HG03196 (cell line): ENCODE measurements at regions not wholly inside any gene's neighbourhood (a gene's known extent, or its start where the extent isn't known, plus 50 kb on each side); places are given as distances from the start of the nearest gene placed in this dataset.
"Not testable (repeated sequence)": the region's sequence is repeated elsewhere in the genome, so short reads cannot be mapped to it uniquely, and the experiment has no call there.

ENCODE experiments used
- ATAC-seq: cut with Tn5 transposase; IDR thresholded peaks from one replicate; pipeline ENCODE4 v1.9.1; 2021; ENCODE audit not compliant: unreplicated experiment

DNA sequence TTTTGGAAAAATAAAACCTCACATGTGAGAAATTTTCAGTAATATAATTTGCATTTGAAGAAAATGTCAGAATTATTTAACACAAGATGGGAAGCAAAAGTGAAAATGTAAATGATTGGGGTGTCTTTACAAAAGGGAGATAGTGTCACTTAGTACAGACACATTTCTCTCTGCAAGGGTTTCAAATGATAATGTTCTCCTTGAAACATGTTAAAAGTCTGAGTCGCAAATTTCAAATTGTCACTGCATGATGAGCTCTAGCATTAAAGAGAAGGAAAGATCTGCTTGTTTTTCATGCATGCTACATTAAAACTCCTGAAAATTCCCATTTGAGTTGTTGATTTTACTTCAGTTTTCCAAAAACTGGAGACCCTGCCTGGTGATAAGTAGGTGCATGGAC is 122.0 kb upstream of the LDB2 start:
- no peak for ATAC-seq

DNA sequence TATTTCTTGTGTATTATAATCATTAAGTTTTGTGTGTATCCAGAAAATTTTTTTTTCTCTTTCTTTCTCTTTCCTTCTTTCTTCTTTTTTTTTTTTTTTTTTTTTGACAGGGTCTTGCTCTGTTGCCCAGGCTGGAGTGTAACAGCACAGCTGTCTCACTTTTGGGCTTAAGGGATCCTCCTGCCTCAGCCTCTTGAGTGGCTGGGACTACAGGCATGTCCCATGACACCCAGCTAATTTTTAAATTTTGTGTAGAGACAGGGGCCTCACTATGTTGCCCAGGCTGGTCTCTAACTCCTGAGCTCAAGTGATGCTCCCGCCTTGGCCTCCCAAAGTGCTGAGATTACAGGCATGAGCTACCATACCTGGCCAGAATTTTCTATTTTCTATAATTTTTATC is 120.2 kb upstream of the LDB2 start:
- not testable (repeated sequence) for ATAC-seq

DNA sequence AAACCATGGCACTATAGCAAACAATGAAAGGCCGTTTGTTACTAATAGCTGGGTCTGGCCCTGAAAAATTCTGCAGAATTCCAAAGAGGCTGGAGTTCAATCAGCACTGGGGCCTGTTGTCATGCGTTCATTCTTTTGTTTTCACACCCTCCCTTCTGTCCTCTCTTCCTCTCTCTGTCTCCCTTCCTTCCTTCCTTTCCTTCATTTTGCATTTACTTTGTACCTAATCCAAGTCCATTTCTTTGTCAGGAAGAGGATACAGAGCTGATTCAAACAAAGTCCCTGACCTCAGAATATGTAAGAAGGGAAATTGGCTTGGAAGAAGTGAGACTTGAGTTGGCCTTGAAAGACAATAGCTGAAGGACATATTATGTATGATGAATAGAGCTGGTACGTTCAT is 119.6 kb upstream of the LDB2 start:
- ATAC-seq, result no peak

DNA sequence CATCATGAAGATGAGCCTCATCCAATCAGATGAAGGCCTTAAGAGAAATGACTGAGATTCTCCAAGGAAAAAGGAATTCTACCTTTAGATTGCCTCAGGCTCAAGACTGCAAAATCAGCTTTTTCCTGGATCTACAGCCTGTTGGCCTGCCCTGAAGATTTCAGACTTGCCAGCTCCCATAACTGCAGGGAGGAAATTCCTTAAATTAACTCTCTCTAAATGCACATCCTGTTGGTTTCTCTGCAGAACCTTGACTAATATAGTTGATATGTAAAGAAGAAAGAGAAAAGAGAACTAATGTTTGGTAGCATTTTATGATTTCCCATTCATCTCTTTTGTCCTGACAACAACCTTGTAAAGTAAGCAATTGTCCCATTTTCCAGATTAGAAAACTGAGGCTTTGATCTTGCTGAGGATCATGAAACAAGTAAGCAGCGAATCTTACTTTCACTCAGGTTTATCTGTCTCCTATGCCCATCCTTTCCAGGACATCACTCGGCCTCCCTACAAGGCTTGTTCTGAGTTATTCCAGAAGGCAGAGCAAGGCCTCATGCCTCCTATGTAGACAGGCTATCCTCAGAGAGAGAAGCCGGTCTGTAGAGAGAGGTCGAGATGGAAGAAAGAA is 115.0 kb upstream of the LDB2 start:
- ATAC-seq, result no peak

DNA sequence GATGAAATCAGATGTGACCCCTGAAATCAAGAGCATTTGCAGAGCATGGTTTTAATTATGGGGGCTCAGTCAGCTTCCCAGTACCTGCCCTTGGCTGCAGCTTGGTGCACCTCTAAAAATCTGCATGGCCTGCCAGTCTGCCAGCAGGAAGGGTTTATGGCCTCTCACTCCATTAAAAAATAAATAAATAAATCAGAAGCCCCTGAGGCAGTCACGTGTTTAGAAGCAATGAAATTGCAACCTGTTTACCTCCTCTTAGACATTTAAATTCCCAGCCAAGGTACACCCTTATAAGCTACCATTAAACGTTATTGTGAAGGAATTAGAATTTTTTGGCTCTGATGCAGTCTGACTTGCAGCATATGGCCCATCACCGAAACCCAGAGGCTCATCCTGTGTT is 114.0 kb upstream of the LDB2 start:
- no peak for ATAC-seq

DNA sequence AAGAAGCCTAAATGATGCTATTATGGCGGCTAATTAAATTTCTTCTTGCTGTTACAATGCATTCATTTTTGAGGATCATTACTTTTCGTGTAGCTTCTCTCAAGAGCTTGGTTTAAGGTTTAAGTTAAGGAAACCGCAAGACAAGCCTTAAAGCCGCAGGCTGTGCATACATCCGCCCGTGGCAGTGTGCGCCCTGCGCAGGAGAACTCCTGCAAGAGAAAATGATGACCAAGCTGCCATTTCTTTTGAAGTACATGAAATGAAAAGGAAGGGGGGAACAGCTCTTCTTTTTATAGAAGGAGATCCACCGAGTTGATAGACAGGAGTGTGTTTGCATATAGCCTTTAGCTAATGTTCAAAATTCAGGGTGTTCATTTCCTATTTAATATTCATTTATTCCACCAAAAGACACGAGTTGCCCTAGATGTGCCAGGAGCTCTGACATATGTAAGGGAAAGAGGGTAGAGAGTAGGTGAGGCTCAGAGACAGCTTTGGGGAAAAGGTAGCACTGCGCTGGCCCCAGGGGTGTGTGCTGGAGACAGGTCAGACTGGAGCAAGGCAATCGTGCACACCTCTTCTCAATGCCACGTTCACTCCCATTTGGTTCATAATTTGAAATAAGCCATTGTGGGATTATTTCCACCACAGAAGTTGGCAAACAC is 112.1 kb upstream of the LDB2 start:
- ATAC-seq, result no peak

DNA sequence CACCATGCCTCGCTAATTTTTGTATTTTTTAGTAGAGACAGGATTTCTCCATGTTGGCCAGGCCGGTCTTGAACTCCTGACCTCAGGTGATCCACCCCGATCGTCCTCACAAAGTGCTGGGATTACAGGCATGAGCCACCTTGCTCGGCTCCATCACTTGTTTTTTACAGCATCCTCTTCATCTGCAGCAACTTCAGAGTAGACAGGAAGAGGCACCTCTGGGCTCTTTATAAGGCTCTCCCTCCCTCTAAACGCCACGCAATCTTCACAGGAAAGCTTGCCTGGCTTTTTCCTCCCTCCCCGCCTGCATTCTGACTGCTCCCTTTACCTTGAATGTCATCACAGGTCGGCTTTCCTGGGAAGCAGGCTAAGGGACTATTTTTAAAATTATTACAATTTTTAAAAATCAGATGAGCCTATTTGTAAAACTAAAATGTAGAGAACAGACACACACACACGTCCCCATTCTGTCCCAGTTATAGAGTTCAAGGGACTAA is 111.5 kb upstream of the LDB2 start:
- no peak for ATAC-seq

DNA sequence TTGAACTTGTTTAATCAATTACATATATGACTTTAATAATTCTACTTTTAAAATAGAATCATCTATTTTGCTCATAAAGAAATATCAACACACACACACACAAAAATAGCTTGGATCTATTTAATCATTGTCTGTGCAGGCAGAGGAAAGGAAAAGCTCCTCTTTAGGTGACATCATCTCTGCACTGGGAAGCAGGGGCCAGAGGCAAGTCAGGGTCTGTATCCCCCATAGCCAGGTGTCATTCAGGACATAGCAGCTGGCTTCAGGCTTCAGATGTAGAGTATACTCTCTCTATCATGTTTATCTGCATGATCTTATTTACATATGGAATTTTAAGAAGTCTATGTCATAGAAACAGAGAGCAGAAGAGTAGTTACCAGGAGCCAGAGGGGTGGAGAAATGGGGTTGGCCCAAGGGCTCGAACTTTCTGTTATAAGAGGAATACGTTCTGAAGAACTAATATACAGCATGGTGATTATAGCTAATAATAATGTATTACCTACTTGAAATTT is 110.4 kb upstream of the LDB2 start:
- no peak for ATAC-seq

DNA sequence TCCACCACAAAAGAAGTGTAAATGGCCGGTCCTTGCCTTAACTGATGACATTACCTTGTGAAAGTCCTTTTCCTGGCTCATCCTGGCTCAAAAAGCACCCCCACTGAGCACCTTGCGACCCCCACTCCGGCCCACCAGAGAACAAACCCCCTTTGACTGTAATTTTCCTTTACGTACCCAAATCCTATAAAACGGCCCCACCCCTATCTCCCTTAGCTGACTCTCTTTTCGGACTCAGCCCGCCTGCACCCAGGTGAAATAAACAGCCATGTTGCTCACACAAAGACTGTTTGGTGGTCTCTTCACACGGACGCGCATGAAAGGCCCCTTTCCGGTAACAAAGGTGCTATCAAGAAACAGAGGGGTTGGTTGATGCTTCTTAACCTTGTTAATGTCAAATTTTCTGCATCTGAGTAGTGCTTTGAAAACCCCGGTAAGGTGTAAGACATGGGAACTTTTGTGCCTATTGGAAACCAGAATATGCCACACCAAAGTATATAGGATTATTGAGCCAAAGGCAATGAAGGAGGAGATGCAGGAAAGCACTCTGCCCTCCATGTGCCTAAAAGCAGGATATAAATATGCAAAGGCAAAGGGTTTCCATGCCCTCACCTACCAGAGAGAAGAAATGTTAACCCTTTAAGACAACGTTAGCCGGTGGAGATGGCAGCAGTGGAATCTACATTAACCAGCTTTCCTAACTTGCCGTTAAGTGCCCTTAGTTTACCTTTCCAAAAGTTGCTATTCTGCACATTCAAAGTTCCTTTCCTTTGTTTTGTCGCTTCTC is 105.4 kb upstream of the LDB2 start:
- not testable (repeated sequence) for ATAC-seq

DNA sequence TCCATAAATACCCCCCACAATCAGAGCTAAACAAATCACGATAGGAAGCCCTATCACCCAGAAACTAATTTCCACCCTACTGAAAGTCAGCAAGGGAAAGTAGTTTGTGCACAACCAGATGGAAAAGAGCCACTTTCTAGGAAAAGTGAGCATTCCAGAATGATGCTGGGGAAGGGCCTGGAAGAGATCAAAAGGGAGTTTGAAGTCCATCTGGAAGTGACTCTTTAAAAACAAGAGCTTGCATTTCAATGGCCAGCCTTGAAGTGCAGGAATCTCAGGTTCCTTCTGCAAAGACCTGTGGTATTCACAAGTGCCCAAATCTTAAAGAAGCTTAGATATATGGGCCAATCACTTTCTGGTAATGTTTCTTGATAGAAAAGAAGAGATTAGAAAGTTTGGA is 97.0 kb upstream of the LDB2 start:
- ATAC-seq, result no peak

DNA sequence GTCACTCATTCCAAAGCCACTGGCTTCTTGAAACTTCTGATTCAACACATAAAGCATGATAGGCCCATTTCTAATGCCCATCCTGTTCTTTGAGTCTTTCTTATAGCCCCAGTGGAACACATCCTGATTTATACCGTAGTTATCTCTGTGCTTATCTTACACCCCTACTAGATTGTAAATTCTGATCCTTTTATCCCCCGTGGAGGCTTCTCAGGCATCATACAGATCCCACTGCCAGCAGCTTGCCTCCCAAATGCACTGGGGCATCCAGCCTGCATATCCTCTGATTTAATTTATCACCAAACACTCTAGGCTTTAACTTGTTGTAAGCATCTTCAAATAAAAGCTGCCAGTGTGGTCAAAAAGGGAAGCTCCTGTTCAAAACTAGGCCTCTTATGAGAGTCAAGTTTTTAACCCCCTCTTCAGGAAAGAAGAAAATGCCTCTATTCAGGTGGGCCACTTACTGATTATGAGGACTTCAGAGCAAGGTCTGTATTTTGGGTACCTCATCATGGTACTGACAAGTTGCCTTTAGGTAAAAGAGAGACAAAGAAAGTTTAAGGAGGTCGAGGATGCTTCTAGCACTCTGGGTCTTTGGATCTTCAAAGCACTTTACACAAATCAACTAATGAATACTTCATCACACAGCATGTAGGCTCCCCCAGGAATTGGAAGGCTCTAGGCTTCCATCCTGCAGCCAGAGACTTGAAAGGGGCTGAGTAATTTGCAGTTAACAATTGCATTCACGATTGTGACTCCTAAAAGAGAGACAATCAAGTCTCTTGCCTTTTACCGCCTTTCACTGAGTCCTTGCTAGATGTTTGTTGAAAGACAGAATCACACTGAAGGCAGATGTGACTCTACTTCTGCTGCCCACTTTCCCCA is 95.8 kb upstream of the LDB2 start:
- no peak for ATAC-seq

DNA sequence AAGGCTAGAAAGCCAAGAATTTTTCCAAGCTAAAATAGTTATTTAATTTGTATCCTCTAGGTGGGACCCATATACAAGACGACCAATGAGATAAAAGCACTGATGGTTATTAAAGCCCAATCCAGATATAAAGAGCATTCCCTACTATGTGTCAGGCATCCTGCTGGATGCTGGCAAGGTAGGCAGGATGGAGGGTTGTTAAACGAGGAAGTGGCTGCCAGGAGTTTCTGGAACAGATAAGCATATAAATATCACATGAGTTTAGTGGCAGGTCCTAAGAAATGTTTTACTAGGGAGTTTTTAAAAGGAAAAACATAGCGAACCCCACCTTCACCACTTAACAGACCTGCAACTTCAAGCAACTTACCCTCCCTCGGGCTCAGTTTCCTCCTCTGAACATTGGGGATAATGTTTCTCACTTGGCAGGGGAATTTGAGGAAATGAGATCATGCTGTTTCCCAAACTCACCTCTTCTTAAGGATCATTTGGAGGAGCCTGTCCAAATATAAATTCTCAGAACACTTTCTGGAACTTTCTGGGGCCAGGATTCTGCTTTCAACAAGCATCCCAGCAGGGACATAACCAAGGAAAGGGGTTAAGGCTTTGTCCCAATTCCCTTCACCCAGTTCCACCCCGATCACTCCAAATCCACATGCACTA is 94.3 kb upstream of the LDB2 start:
- no peak for ATAC-seq

DNA sequence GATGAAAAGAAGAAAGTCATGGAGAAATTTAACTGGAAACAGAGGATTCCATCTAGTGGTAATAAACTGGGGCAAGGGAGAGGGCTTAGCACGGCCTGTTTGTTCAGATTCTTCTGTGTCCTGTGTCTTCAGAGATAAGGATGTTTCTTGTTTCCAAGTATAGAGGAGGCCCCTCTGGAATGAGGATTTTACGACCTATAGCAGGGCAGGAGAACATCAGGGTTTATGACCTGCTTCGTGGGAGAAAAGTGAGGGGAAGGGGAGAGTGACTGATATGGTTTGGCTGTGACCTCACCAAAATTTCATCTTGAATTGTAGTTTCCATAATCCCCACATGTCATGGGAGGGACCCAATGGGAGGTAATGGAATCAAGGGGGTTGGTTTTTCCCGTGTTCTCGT is 93.0 kb upstream of the LDB2 start:
- ATAC-seq, result no peak

DNA sequence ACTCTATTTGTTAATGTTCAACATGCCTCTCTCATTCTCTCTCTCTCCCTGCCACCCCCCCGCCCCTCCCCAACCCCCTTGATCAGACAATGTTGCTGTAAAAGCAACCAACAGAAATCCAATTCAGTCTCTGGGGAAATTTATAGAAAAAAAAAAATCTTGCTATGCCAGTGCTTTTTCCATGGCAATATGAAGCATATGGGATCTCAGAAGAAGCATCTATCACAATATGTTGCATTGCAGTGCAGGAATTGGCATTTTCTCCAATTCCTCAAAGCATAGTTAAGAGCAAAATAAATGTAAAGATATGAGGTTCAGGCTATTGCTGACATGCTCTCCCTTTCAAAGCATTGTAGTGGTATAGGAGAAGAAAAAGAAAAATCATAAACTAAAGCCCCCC is 90.9 kb upstream of the LDB2 start:
- ATAC-seq, result no peak

DNA sequence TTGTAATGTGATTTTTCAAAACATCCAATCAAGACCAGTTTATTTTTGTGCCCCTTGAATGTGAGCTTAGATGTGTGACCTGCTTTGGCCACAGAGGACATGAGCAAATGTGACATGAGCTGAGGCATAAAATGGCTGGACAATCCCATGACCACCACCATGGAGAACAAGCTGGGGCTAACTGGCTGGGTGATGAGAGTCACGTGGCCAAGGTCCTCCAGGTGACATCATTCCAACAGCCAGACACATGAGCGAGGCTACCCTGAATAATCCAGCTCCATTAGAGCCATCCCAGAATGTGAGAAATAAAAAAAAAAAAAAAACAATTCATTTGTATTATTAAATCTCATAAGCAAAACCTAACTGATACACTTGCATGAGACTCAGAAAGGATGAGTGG is 90.4 kb upstream of the LDB2 start:
- no peak for ATAC-seq

DNA sequence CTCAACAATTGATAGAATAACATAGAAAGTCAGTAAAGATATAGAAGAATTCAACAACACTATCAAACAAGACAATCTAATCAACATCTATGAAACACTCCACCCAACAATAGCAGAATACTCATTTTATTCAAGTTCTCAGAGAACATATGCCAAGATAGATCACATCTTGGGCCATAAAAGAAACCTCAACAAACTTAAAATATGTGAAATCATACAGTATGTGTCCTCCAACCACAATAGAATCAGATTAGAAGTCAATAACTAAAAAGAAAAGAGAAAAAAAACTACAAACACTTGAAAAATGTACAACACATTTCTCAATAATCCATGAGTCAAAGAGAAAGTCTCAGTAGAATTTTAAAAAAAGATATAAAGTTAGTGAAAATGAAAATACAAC is 78.6 kb upstream of the LDB2 start:
- no peak for ATAC-seq

DNA sequence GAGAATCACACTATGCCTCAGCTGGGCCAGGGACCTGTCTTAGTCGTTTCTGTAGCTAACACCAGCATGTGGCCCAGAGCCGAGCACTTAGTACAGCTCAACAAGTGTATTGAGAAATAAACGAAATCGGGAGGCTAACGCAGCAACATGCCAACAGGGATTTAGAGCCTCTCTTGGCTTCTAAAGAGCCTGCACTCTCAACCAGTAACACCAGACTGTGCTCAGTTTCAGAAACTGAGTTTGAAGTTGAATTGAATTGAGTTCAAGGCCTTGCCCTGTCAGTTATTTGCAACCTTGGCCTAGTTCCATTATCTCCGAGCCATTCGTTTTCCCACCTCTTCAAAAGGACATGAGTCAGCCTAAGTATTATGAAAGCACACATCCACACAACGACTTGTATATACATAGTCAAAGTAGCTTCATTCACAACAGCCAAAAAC is 71.3 kb upstream of the LDB2 start:
- no peak for ATAC-seq

DNA sequence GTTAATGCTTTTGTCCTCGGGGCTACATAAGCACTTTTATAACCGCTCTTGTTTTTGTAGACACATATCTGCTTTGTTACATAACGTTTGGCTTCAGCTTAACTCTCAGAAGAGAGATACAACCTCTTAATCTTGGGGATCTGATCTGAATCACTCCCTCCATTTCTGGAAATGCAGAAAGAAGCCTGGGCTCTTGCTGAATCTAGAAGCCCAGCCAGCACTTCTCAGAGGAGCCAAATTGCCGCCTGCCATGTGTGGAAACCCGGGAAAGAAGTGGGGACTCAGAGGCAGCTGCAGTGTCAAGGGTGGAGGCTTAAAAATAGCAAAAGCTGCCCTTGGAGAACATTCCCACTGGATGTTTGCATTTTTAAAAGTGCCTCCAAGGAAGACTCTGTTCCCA is 69.3 kb upstream of the LDB2 start:
- ATAC-seq, result no peak

DNA sequence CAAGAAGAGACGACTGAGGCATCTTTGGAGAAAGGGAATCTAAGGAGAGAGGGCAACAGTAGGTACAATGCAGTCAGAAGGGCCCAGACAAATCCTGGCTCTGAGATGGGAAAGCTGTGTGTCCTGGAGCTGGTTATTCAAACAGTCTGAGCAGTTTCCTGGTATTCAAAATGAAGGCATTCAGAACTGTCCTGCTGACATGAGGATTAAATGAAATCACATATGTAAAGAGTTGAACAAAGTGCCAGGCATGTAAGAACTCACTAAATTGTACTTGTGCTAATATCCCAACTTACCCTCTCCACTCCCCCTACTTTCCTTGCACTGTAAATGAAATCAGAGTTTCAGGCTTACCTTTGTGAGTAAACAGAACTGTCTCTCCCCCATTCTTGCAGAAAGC is 60.9 kb upstream of the LDB2 start:
- ATAC-seq, result no peak

DNA sequence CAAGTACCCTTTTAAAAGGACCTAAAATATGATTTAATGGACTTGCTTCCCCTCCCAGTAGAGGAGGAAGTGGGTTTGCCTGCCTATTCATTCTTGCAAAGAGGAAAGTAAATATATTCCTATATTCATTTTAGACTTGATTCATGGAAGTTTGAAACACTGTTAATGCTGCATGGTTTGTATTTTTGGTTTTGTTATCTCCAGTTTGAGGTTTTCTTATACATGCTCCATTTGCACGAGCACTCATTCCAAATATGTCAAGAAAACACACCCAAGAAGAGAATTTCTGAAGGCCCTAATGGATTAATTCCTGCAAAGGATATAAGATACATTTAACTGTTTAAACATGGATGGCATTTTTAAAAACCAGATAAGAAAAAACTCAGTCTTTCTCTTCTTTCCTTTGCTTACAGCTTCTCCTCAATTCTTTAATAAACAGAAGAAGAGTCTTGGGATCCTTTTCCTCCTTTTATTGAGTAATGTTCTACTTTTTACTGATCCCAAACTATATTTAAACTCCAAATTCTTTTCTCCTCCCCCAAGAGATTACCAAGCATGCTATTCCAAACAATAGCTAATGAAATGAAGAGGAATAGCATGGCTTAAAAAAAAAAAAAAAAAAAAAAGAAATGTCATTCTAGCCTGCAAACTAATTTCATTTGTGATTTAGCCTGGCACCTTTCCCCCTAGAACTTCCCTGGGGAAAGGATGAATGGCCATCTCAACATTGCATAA is 54.6 kb upstream of the LDB2 start:
- ATAC-seq, result no peak
